ENCODE measurements at regions not wholly inside any gene's neighbourhood (a gene's known extent, or its start where the extent isn't known, plus 50 kb on each side); places are given as distances from the start of the nearest gene placed in this dataset.

- no peaks in the 10 kb centered on the region for H3K79me2 ChIP-seq (ENCODE audit: insufficient read depth, low read length)
- no peaks in the 10 kb centered on the region for H3K9me3 ChIP-seq (ENCODE audit: insufficient read depth, low read length)
- H3K4me3 ChIP-seq (ENCODE audit: insufficient read depth, low read length, poor library complexity, severe bottlenecking) = no peak overlapping the region
- H3K27me3 ChIP-seq (ENCODE audit: low read length) = no peaks in the 10 kb centered on the region
- H2AFZ ChIP-seq (ENCODE audit: low read depth, low read length, severe bottlenecking) = no peak overlapping the region
- H4K20me1 ChIP-seq (ENCODE audit: low read depth, low read length) = no peaks in the 10 kb centered on the region; the same call in 1 of the 2 replicates
- H3K27ac ChIP-seq (ENCODE audit: low read depth, low read length) = no peak overlapping the region
- no peak overlapping the region for H3K9ac ChIP-seq (ENCODE audit: low read length)
- H3K36me3 ChIP-seq (ENCODE audit: low read length) = no peaks in the 10 kb centered on the region
- H3F3A ChIP-seq (ENCODE audit: insufficient read depth) = no peaks in the 10 kb centered on the region
- no peak for TF ChIP-seq EZH2phosphoT487 (conservative IDR thresholded peaks at IDR 0.05; ENCODE audit: low read length)
- TF ChIP-seq CTCF (IDR thresholded peaks at IDR 0.05; ENCODE audit: insufficient read depth, low read length, poor library complexity, severe bottlenecking) = no peak
- no peaks in the 10 kb centered on the region for H3K9me2 ChIP-seq (replicated peaks; ENCODE audit: insufficient read depth, low read length)
- no peak overlapping the region for H3K4me2 ChIP-seq (ENCODE audit: low read depth, low read length, poor library complexity, severe bottlenecking)
Observed at GRCh38 chr20:6588296-6588695, 179.2 kb upstream of the BMP2 start.

DNA sequence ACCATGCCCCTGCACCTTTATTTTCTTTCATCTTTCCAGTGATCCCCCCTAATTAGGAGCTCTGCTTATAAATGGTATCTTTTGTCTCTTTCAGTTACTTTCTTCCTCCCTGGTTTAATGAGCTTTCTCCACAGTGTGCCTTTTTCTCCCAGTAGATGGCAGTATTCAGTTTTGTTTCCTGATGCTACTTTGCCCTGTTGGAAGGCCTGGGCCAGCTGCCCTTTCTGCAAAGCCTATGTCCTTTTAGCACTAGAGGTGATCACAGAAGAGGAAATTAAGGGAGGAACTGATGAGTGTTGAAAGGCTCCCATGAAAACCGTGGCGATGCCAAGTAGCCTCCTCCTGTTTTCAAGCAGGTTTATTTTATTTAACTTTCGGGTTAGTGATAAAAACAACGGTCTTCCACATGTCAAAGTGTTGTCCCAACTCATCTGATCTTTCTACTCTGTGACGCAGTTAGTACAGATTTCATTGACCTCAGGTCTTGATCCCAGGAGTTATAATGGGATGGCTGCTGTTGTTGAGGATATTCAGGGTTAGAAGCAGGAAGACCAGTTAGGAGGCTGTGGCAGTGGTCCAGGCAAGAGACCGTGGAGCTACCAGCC is 184.2 kb upstream of the BMP2 start:
- no peaks in the 10 kb centered on the region for H3K36me3 ChIP-seq (ENCODE audit: low read length)
- no peaks in the 10 kb centered on the region for H3K27me3 ChIP-seq (ENCODE audit: low read length)
- no peak overlapping the region for H3K4me3 ChIP-seq (ENCODE audit: insufficient read depth, low read length, poor library complexity, severe bottlenecking)
- H3K79me2 ChIP-seq (ENCODE audit: insufficient read depth, low read length) = no peaks in the 10 kb centered on the region
- no peaks in the 10 kb centered on the region for H3K9me2 ChIP-seq (replicated peaks; ENCODE audit: insufficient read depth, low read length)
- peak; percentile 55 for TF ChIP-seq CTCF (IDR thresholded peaks at IDR 0.05; ENCODE audit: insufficient read depth, low read length, poor library complexity, severe bottlenecking)
- no peak for TF ChIP-seq EZH2phosphoT487 (conservative IDR thresholded peaks at IDR 0.05; ENCODE audit: low read length)
- no peak overlapping the region for H3K27ac ChIP-seq (ENCODE audit: low read depth, low read length)
- H3K4me2 ChIP-seq (ENCODE audit: low read depth, low read length, poor library complexity, severe bottlenecking) = no peak overlapping the region
- H3K9me3 ChIP-seq (ENCODE audit: insufficient read depth, low read length) = no peaks in the 10 kb centered on the region
- H3F3A ChIP-seq (ENCODE audit: insufficient read depth) = no peaks in the 10 kb centered on the region
- H3K9ac ChIP-seq (ENCODE audit: low read length) = no peak overlapping the region
- no peak overlapping the region for H2AFZ ChIP-seq (ENCODE audit: low read depth, low read length, severe bottlenecking)
- no peaks in the 10 kb centered on the region for H4K20me1 ChIP-seq (ENCODE audit: low read depth, low read length)

GRCh38 chr20:6582449-6582848 is 185.0 kb upstream of the BMP2 start:
- Histone ChIP-seq H3K9ac (ENCODE audit: low read length) (no peak overlapping the region), H3K27me3 (ENCODE audit: low read length) (no peaks in the 10 kb centered on the region), H4K20me1 (ENCODE audit: low read depth, low read length) (no peaks in the 10 kb centered on the region), H3K4me2 (ENCODE audit: low read depth, low read length, poor library complexity, severe bottlenecking) (no peak overlapping the region), H2AFZ (ENCODE audit: low read depth, low read length, severe bottlenecking) (no peak overlapping the region), H3K36me3 (ENCODE audit: low read length) (no peaks in the 10 kb centered on the region), H3K79me2 (ENCODE audit: insufficient read depth, low read length) (no peaks in the 10 kb centered on the region), H3K9me3 (ENCODE audit: insufficient read depth, low read length) (no peaks in the 10 kb centered on the region), H3K9me2 (replicated peaks; ENCODE audit: insufficient read depth, low read length) (no peaks in the 10 kb centered on the region), H3K4me3 (ENCODE audit: insufficient read depth, low read length, poor library complexity, severe bottlenecking) (no peak overlapping the region), H3K27ac (ENCODE audit: low read depth, low read length) (no peak overlapping the region), H3F3A (ENCODE audit: insufficient read depth) (no peaks in the 10 kb centered on the region)
- TF ChIP-seq CTCF (IDR thresholded peaks at IDR 0.05; ENCODE audit: insufficient read depth, low read length, poor library complexity, severe bottlenecking) (no peak), EZH2phosphoT487 (conservative IDR thresholded peaks at IDR 0.05; ENCODE audit: low read length) (no peak)

Measured in SU-DHL-6 (cell line).